Fibroblast of the aortic adventitia (primary cell): ENCODE measurements at regions not wholly inside any gene's neighbourhood (a gene's known extent, or its start where the extent isn't known, plus 50 kb on each side); places are given as distances from the start of the nearest gene placed in this dataset.
A peak's percentile ranks its signal among the peaks of the same experiment; 100 is the strongest.

ENCODE experiments used
- DNase-seq: peaks from one replicate; pipeline ENCODE4 v3.0.0-alpha.2; 2010; ENCODE audit warnings: low read depth
- H3K4me3 ChIP-seq: 2 replicates; pipeline ENCODE4 v1.5.1; 2011; ENCODE audit warnings: low read depth, mild to moderate bottlenecking, control low read depth, low read length, moderate library complexity
- TF ChIP-seq, protein P1 (sequence below): IDR thresholded peaks from 2 replicates; pipeline ENCODE4 v1.5.1; 2011; ENCODE audit warnings: mild to moderate bottlenecking, low read length, control low read depth, inconsistent platforms; ENCODE audit not compliant: insufficient read depth

DNA sequence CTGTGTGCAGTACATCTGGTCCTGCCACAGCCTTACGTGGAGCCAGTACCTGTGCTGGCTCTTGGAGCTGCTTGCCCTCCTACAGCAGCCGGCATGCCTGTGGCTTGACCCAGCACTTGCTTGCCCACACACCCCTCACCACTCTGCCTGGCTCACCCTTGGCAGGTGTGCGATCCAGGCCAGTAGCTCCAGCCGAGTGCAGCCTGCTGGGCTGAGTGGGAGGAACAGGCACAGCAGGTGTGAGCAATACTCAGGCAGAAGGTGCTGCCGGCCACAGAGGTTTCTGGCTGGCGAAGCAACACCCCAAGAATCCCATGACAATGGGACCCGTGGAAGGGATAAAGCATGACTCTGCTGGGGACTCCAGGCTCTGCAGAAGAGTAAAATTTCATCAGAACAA, 173.5 kb upstream of the ADCY1 start:
- no peak for DNase-seq
- no peak overlapping the region for H3K4me3 ChIP-seq
- TF ChIP-seq, protein P1, sequence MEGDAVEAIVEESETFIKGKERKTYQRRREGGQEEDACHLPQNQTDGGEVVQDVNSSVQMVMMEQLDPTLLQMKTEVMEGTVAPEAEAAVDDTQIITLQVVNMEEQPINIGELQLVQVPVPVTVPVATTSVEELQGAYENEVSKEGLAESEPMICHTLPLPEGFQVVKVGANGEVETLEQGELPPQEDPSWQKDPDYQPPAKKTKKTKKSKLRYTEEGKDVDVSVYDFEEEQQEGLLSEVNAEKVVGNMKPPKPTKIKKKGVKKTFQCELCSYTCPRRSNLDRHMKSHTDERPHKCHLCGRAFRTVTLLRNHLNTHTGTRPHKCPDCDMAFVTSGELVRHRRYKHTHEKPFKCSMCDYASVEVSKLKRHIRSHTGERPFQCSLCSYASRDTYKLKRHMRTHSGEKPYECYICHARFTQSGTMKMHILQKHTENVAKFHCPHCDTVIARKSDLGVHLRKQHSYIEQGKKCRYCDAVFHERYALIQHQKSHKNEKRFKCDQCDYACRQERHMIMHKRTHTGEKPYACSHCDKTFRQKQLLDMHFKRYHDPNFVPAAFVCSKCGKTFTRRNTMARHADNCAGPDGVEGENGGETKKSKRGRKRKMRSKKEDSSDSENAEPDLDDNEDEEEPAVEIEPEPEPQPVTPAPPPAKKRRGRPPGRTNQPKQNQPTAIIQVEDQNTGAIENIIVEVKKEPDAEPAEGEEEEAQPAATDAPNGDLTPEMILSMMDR: no peak

DNA sequence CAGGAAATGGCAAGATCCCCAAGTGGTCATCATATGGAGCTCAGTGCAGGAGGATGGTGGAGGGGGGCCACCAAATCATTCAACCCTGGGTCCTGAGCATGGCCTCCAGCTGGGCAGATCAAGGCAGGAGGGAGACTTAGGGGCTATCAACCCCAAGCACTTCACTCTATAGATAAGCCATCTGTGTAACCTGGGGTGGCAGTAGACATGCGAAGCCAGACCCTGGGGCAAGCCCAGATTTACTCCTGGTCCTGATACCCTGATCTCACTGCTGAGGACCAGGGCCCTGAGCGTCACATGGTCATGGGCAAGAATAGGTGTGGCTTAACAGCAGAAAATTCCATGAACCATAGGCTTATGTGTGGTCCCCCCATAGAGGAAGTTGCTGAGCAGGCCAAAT, 173.0 kb upstream of the ADCY1 start:
- no peak overlapping the region for H3K4me3 ChIP-seq
- TF ChIP-seq, protein P1: no peak
- no peak for DNase-seq

DNA sequence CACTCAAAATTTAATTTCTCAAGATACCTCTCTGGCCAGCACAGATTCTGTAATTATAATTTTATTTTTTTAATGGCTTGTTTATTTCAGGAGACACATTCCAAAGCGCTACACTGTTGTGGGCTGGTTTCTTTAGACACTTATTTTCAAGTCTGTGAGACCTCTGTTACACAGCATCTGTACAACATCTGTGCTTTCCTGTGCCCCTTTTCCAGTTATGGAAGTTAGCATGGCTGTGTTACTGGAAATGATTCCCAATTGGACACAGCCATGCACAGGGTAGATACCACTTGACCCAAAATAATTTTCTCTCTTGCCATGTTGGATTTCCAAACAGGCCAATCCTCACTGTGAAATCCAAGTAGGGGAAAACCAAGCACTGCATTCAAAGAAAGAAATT, 172.3 kb upstream of the ADCY1 start:
- TF ChIP-seq, protein P1: no peak
- no peak overlapping the region for H3K4me3 ChIP-seq
- no peak for DNase-seq

DNA sequence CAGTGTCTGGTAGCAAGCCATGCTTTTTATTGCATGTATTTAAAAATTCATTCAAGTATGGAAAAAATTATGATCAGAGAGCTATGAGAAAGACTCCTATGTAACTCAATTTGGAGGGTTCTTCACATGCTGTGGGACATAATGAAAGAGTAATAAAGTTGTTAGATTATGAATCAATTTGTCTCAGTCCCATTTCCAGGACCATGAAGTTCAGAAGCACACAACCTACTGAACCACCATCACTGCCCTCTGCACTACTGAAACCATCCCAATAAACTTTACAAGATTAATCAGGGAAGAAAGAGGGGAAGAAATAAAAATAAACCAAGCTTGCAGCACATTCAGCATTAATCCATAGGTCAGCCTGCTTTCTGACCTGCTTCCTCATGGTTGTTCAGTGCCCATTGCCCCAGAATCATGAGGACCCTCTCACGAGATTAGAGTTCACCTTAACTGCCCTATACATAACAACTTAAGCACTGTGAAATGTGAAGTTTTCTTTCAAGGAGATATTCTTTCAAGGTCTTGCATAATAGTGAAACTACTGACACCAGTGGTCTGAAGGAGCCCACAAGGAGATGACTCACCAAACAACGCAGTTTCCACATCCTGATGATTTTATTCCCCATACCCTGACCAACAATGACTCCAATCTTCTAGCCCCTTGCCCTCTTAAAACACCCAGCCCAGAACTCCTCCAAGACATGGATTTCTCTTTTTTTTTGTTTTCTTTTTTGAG, 171.5 kb upstream of the ADCY1 start:
- no peak overlapping the region for H3K4me3 ChIP-seq
- TF ChIP-seq, protein P1: no peak
- DNase-seq: peak; percentile 16

DNA sequence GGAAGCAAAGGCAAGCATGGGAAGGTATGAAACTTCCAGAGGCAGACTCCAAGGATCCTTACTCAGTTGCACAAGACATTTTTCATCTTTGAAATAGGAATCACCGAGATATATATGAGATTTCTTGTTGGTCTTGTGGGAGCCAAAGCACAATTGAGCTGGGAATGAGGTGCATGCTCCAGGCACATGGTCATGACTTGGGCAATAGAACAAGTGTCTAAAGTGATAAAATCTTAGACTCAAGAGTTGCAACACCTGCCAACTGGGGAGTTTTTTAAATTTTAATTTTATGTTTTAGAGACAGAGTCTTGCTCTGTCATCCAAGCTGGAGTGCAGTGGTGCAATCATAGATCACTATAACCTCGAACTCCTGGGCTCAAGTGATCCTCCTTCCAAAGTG, 169.5 kb upstream of the ADCY1 start:
- TF ChIP-seq, protein P1: no peak
- DNase-seq: no peak
- no peak overlapping the region for H3K4me3 ChIP-seq

DNA sequence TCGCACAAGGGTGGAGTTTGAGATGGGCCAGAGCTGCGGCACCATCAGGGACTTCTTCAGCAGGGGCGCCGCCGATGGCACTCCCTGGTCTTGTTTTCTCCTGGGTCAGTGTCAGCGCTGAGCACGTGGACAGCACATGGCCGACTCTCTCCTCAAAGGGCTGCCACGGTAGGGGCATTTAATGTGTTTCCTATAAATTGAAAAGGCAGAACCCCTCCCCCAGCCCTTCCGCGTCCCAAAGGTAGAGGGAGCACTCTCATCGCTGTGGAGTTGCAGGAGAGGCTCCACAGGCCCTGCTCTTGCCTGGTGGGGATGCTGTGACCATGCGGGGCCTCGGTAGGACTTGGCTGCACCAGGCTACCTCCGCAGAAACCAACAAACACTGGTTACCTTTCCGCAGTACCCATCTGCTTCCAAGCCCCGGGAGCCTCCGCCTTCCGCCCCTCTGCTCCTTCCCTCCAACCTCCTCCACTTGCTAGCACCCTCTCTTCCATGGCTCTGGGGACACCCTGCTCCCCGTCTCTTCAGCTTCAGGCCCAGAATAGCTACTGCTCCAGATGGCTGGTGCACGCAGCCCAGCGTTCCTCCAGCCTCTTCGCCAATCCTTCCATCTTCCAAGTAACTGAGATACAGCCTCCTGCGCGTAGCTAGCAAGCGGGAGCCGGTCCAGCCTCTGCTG, 166.3 kb upstream of the ADCY1 start:
- TF ChIP-seq, protein P1: no peak
- H3K4me3 ChIP-seq: no peak overlapping the region
- no peak for DNase-seq
